Activated B cell treated with CpG ODN at 0.5 μM for 24 hours (primary cell): ENCODE measurements at regions not wholly inside any gene's neighbourhood (a gene's known extent, or its start where the extent isn't known, plus 50 kb on each side); places are given as distances from the start of the nearest gene placed in this dataset.

ENCODE experiments used
- ATAC-seq: fragments of 200-7000 bp; cut with Tn5 transposase; one replicate; pipeline ENCODE4 v1.10.0; 2021; ENCODE audit warnings: low read depth, mild to moderate bottlenecking, moderate library complexity
- CTCF ChIA-PET: fragments of 350-600 bp; sonication (Branson Sonifier 250); formaldehyde crosslinking; loops from one replicate; lab custom pipeline; 2021; ENCODE audit warnings: antibody characterized with exemption; lab: Charles Lee
- POLR2A ChIA-PET: fragments of 350-600 bp; sonication (Branson Sonifier 250); formaldehyde crosslinking; loops from one replicate; lab custom pipeline; 2021; ENCODE audit warnings: antibody characterized with exemption; lab: Charles Lee
- DNase-seq: peaks from one replicate; pipeline ENCODE4 v3.0.0; 2022
- H3K27ac Mint-ChIP-seq: one replicate; pipeline ENCODE4 v1.8.0; 2020; ENCODE audit warnings: mixed read lengths
- H3K27me3 Mint-ChIP-seq: one replicate; pipeline ENCODE4 v1.8.0; 2021; ENCODE audit warnings: mixed read lengths
- H3K36me3 Mint-ChIP-seq: one replicate; pipeline ENCODE4 v1.8.0; 2021; ENCODE audit warnings: low read depth, mixed read lengths
- H3K4me1 Mint-ChIP-seq: one replicate; pipeline ENCODE4 v1.8.0; 2021; ENCODE audit warnings: mixed read lengths
- H3K4me3 Mint-ChIP-seq: one replicate; pipeline ENCODE4 v1.8.0; 2020; ENCODE audit warnings: mild to moderate bottlenecking, mixed read lengths
- H3K9me3 Mint-ChIP-seq: one replicate; pipeline ENCODE4 v1.8.0; 2020; ENCODE audit warnings: mixed read lengths
- intact Hi-C: fragments of 100-400 bp; cut with micrococcal nuclease; formaldehyde crosslinking; loops from one replicate; pipeline ENCODE4 v1.15.1; 2024
- TF ChIP-seq, protein P1 (sequence below): fragments of 200-600 bp; IDR thresholded peaks from one replicate; pipeline ENCODE4 v1.8.0; 2022; ENCODE audit warnings: antibody characterized with exemption, mild to moderate bottlenecking

DNA sequence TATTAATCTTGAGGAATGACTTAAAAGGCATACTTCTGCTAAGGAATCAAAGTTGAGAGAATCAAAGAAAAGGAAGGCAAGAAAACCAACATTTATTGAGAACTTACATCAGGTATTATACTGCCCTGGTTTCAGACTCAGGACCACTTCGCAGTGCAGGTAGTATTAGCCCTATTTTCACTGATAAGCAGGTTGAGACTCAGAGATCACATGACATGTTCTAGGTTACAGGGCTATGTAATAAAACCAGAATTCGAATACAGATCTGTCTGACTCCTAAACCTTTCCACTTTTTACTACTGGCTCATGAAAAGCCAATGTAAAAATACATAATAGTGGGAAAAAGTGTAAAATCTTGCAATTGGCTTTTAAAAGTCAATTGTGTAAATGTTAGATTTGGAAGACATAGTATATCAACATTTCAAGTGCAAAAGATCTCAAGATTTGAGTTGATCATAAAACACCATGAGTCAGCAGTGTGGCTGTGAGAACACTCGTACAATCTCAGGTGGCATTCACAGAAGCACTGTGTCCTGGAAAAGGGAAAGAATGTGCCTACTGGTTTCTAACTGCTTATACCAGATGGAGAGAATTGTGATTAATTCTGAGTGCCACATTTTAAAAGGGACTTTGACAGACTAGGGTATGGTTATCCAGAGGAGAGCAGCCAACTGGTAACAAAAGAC lies 195.8 kb upstream of the MKLN1 start:
- H3K36me3 Mint-ChIP-seq, result no peaks in the 10 kb centered on the region
- POLR2A ChIA-PET, result no interaction called here
- intact Hi-C loops, result no loop called here
- TF ChIP-seq, protein P1, sequence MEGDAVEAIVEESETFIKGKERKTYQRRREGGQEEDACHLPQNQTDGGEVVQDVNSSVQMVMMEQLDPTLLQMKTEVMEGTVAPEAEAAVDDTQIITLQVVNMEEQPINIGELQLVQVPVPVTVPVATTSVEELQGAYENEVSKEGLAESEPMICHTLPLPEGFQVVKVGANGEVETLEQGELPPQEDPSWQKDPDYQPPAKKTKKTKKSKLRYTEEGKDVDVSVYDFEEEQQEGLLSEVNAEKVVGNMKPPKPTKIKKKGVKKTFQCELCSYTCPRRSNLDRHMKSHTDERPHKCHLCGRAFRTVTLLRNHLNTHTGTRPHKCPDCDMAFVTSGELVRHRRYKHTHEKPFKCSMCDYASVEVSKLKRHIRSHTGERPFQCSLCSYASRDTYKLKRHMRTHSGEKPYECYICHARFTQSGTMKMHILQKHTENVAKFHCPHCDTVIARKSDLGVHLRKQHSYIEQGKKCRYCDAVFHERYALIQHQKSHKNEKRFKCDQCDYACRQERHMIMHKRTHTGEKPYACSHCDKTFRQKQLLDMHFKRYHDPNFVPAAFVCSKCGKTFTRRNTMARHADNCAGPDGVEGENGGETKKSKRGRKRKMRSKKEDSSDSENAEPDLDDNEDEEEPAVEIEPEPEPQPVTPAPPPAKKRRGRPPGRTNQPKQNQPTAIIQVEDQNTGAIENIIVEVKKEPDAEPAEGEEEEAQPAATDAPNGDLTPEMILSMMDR, result no peak
- DNase-seq (no peak), ATAC-seq (no peak)
- H3K9me3 Mint-ChIP-seq, result no peaks in the 10 kb centered on the region
- H3K4me1 Mint-ChIP-seq, result no peaks in the 10 kb centered on the region
- no peak overlapping the region for H3K27ac Mint-ChIP-seq
- CTCF ChIA-PET, result no interaction called here
- no peaks in the 10 kb centered on the region for H3K27me3 Mint-ChIP-seq
- H3K4me3 Mint-ChIP-seq, result no peak overlapping the region

DNA sequence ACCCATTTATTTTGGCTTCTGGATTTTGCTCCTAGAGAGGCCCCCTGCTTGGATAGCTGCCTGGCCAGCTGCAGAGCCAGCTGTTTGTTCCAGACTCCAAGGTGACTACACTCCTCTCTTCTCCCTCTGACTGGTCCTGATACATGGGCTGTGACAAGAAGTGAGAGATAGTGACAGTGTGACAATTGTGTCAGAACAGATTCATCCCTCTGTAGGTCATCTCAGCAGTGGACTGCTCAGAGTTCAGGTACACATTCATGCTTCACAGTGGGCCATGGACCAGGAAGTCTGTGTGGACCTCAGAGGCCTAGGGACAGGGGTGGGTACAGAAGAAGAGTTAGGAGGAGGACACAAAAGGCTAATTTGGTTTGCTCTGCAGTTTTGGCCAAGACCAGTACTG lies 188.2 kb upstream of the MKLN1 start:
- H3K36me3 Mint-ChIP-seq, result no peaks in the 10 kb centered on the region
- ChIA-PET CTCF (no interaction called here), POLR2A (no interaction called here)
- DNase-seq, result no peak
- H3K9me3 Mint-ChIP-seq, result no peaks in the 10 kb centered on the region
- no peaks in the 10 kb centered on the region for H3K27me3 Mint-ChIP-seq
- H3K27ac Mint-ChIP-seq, result no peak overlapping the region
- TF ChIP-seq, protein P1, result no peak
- no peaks in the 10 kb centered on the region for H3K4me1 Mint-ChIP-seq
- H3K4me3 Mint-ChIP-seq, result no peak overlapping the region
- no peak for ATAC-seq
- intact Hi-C loops, result no loop called here

DNA sequence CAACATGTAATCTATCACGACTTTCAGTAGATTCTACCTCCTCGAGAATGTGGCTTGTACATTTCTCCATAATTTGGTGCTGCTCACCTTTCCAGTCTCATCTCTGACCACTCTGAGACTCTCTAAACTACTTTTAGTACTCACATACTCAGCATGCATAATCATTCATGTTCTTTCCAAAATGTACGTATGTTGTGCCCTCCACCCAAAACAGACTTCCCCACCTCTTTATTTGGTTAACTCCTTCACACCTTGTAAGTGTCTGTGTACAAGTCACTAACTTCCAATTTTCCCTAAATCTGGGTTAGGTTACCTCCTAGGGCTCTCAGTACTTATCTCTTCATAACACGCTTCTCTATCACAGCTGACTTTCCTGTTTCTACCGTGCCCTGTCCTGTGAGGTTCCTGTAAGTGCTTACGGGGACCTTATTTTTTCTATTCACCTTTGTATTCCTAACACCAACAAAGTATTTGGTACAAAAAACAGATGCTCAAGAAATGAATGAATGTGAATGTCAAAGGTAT lies 186.2 kb upstream of the MKLN1 start:
- ChIA-PET POLR2A (no interaction called here), CTCF (no interaction called here)
- H3K4me3 Mint-ChIP-seq, result no peak overlapping the region
- H3K27me3 Mint-ChIP-seq, result no peaks in the 10 kb centered on the region
- TF ChIP-seq, protein P1, result no peak
- no peaks in the 10 kb centered on the region for H3K9me3 Mint-ChIP-seq
- H3K27ac Mint-ChIP-seq, result no peak overlapping the region
- no peaks in the 10 kb centered on the region for H3K4me1 Mint-ChIP-seq
- intact Hi-C loops, result no loop called here
- H3K36me3 Mint-ChIP-seq, result no peaks in the 10 kb centered on the region
- ATAC-seq (no peak), DNase-seq (no peak)

DNA sequence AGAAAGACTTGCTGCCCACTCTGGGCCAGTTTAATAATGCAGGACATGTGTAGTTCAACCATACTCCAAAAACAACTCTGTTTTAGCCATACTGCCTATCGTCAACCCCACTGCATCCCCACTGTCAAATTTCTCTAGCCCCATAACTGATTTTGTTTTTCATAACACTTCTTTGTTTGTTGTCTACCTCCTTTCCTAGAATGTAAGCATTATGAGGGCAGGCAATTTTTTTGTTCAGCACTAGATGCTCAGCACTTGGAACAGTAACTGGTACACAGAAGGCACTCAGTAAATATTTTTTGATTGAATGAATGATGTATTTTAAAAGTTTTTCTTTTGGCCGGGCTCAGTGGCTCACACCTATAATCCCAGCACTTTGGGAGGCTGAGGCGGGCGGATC lies 183.8 kb upstream of the MKLN1 start:
- Mint-ChIP-seq H3K27ac (no peak overlapping the region), H3K27me3 (no peaks in the 10 kb centered on the region), H3K4me3 (no peak overlapping the region), H3K36me3 (no peaks in the 10 kb centered on the region), H3K9me3 (no peaks in the 10 kb centered on the region), H3K4me1 (no peaks in the 10 kb centered on the region)
- TF ChIP-seq, protein P1, result no peak
- ATAC-seq, result no peak
- ChIA-PET POLR2A (no interaction called here), CTCF (no interaction called here)
- no peak for DNase-seq
- intact Hi-C loops, result no loop called here

DNA sequence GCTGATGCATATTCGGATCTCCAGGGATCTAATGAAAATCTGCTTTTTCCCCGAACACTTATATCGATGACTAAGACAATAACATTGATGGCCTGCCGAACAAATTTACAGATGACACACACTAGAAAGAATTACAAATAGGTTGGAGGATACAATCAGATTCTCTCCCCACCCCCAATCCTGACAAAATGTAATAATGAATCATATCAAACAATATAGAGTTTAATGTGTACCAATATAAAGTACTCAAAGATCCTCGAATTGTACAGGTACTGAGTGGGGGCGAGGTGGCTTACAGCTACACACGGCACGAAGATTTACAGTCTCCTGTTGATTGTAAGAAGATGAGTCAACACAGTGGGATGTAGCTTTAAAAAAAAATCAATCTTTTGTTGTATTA lies 182.7 kb upstream of the MKLN1 start:
- ATAC-seq, result no peak
- POLR2A ChIA-PET, result no interaction called here

More for the DNA sequence above, 182.7 kb upstream of the MKLN1 start:
- no peak for DNase-seq
- TF ChIP-seq, protein P1, result no peak
- H3K27ac Mint-ChIP-seq, result no peak overlapping the region
- intact Hi-C loops, result no loop called here
- no peak overlapping the region for H3K4me3 Mint-ChIP-seq
- no peaks in the 10 kb centered on the region for H3K27me3 Mint-ChIP-seq
- H3K4me1 Mint-ChIP-seq, result no peaks in the 10 kb centered on the region
- no peaks in the 10 kb centered on the region for H3K9me3 Mint-ChIP-seq
- H3K36me3 Mint-ChIP-seq, result no peaks in the 10 kb centered on the region
- CTCF ChIA-PET, result no interaction called here
